ENCODE measurements at regions not wholly inside any gene's neighbourhood (a gene's known extent, or its start where the extent isn't known, plus 50 kb on each side); places are given as distances from the start of the nearest gene placed in this dataset.
"Not testable (repeated sequence)": the region's sequence is repeated elsewhere in the genome, so short reads cannot be mapped to it uniquely, and the experiment has no call there.

DNA sequence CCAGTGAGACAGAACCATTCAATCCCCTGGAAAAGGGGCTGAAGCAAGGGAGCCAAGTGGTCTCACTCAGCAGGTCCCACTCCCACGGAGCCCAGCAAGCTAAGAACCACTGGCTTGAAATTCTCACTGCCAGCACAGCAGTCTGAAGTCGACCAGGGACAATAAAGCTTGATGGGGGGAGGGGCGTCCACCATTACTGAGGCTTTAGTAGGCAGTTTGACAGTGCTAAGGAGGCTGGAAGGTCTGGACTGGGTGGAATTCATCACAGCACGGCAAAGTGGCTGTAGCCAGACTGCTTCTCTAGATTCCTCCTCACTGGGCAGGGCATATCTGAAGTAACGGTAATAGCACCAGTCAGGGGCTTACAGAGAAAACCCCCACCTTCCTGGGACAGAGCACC, 105.4 kb upstream of the GORAB start:
- Histone ChIP-seq H3K4me3 (ENCODE audit: control insufficient read depth in 2 of 3, extremely low read depth in 1 of 3, insufficient read depth in 2 of 3, low read depth in 1 of 3, low read length in 3 of 3) (no peak overlapping the region), H2AFZ (ENCODE audit: control insufficient read depth, low read length) (no peak overlapping the region), H3K9me1 (ENCODE audit: control insufficient read depth, extremely low read depth, insufficient read depth, low read length) (no peaks in the 10 kb centered on the region), H3K9me3 (ENCODE audit: control insufficient read depth, low read depth, low read length) (no peaks in the 10 kb centered on the region), H3K27ac (ENCODE audit: control insufficient read depth, insufficient read depth, low read length) (no peak overlapping the region), H3K79me2 (ENCODE audit: control insufficient read depth, insufficient read depth, low read length) (no peaks in the 10 kb centered on the region), H4K20me1 (ENCODE audit: control insufficient read depth, extremely low read depth, insufficient read depth, low read length) (no peaks in the 10 kb centered on the region), H3K36me3 (ENCODE audit: control insufficient read depth in 2 of 2, extremely low read depth in 1 of 2, insufficient read depth in 2 of 2, low read length in 2 of 2) (no peaks in the 10 kb centered on the region), H3K9ac (ENCODE audit: control insufficient read depth, extremely low read depth, insufficient read depth, low read length) (no peak overlapping the region), H3K27me3 (ENCODE audit: control insufficient read depth, extremely low read depth, insufficient read depth, low read length) (no peaks in the 10 kb centered on the region), H3K4me1 (ENCODE audit: control insufficient read depth, extremely low read depth, insufficient read depth, low read length) (no peaks in the 10 kb centered on the region), H3K4me2 (ENCODE audit: control insufficient read depth, extremely low read depth, insufficient read depth, low read depth, low read length) (no peak overlapping the region)
- FAIRE-seq (no peak), DNase-seq (ENCODE audit: low read depth, low spot score) (no peak)
- dilution Hi-C loops (cut with MboI; ENCODE audit: extremely low pct_ligation_motif_present, low sequenced_read_pairs), result no loop called here
- TF ChIP-seq EZH2 (IDR thresholded peaks at IDR 0.05; ENCODE audit: low read length) (no peak), CTCF (optimal IDR thresholded peaks at IDR 0.05 in 1 of 3, IDR thresholded peaks at IDR 0.05 in 1 of 3, conservative IDR thresholded peaks at IDR 0.05 in 1 of 3; ENCODE audit: extremely low read depth in 1 of 3, insufficient read depth in 2 of 3, low read length in 3 of 3) (no peak)

DNA sequence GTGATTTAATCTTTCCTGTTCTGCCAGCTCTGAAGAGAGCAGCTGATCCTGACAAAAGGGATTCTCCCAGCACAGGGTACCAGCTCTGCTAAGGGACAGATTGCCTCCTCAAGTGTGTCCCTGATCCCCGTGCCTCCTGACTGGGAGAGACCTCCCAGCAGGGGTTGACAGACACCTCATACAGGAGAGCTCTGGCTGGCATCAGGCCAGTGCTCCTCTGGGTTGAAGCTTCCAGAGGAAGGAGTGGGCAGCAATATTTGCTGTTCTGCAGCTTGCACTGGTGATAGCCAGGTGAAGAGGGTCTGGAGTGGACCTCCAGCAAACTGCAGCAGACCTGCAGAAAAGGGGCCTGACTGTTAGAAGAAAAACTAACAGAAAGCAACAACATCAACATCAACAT, 105.0 kb upstream of the GORAB start:
- dilution Hi-C loops (cut with MboI; ENCODE audit: extremely low pct_ligation_motif_present, low sequenced_read_pairs); H3K4me3 ChIP-seq (ENCODE audit: control insufficient read depth in 2 of 3, extremely low read depth in 1 of 3, insufficient read depth in 2 of 3, low read depth in 1 of 3, low read length in 3 of 3); H3K27me3 ChIP-seq (ENCODE audit: control insufficient read depth, extremely low read depth, insufficient read depth, low read length); H4K20me1 ChIP-seq (ENCODE audit: control insufficient read depth, extremely low read depth, insufficient read depth, low read length); H3K79me2 ChIP-seq (ENCODE audit: control insufficient read depth, insufficient read depth, low read length); H2AFZ ChIP-seq (ENCODE audit: control insufficient read depth, low read length); H3K4me2 ChIP-seq (ENCODE audit: control insufficient read depth, extremely low read depth, insufficient read depth, low read depth, low read length); H3K36me3 ChIP-seq (ENCODE audit: control insufficient read depth in 2 of 2, extremely low read depth in 1 of 2, insufficient read depth in 2 of 2, low read length in 2 of 2); H3K9ac ChIP-seq (ENCODE audit: control insufficient read depth, extremely low read depth, insufficient read depth, low read length); FAIRE-seq; H3K4me1 ChIP-seq (ENCODE audit: control insufficient read depth, extremely low read depth, insufficient read depth, low read length); DNase-seq (ENCODE audit: low read depth, low spot score); H3K9me3 ChIP-seq (ENCODE audit: control insufficient read depth, low read depth, low read length); H3K9me1 ChIP-seq (ENCODE audit: control insufficient read depth, extremely low read depth, insufficient read depth, low read length); H3K27ac ChIP-seq (ENCODE audit: control insufficient read depth, insufficient read depth, low read length): not testable (repeated sequence)

GRCh38 chr1:170436928-170437327, 95.0 kb upstream of the GORAB start:
- dilution Hi-C loops (cut with MboI; ENCODE audit: extremely low pct_ligation_motif_present, low sequenced_read_pairs), result no loop called here
- TF ChIP-seq CTCF (optimal IDR thresholded peaks at IDR 0.05 in 1 of 3, IDR thresholded peaks at IDR 0.05 in 1 of 3, conservative IDR thresholded peaks at IDR 0.05 in 1 of 3; ENCODE audit: extremely low read depth in 1 of 3, insufficient read depth in 2 of 3, low read length in 3 of 3), result peak in 1 of 3 experiments; percentile 8
- no peak for TF ChIP-seq EZH2 (IDR thresholded peaks at IDR 0.05; ENCODE audit: low read length)
- no peak overlapping the region for H3K9ac ChIP-seq (ENCODE audit: control insufficient read depth, extremely low read depth, insufficient read depth, low read length)

More at GRCh38 chr1:170436928-170437327, 95.0 kb upstream of the GORAB start:
- no peak for FAIRE-seq
- Histone ChIP-seq H3K27ac (ENCODE audit: control insufficient read depth, insufficient read depth, low read length) (no peak overlapping the region), H3K4me1 (ENCODE audit: control insufficient read depth, extremely low read depth, insufficient read depth, low read length) (no peaks in the 10 kb centered on the region), H2AFZ (ENCODE audit: control insufficient read depth, low read length) (no peak overlapping the region), H3K9me3 (ENCODE audit: control insufficient read depth, low read depth, low read length) (no peaks in the 10 kb centered on the region), H3K4me2 (ENCODE audit: control insufficient read depth, extremely low read depth, insufficient read depth, low read depth, low read length) (no peak overlapping the region), H3K9me1 (ENCODE audit: control insufficient read depth, extremely low read depth, insufficient read depth, low read length) (no peaks in the 10 kb centered on the region), H3K27me3 (ENCODE audit: control insufficient read depth, extremely low read depth, insufficient read depth, low read length) (peaks cover 3% of the 10 kb centered on the region), H3K79me2 (ENCODE audit: control insufficient read depth, insufficient read depth, low read length) (no peaks in the 10 kb centered on the region), H3K4me3 (ENCODE audit: control insufficient read depth in 2 of 3, extremely low read depth in 1 of 3, insufficient read depth in 2 of 3, low read depth in 1 of 3, low read length in 3 of 3) (no peak overlapping the region), H3K36me3 (ENCODE audit: control insufficient read depth in 2 of 2, extremely low read depth in 1 of 2, insufficient read depth in 2 of 2, low read length in 2 of 2) (no peaks in the 10 kb centered on the region), H4K20me1 (ENCODE audit: control insufficient read depth, extremely low read depth, insufficient read depth, low read length) (no peaks in the 10 kb centered on the region)
- DNase-seq (ENCODE audit: low read depth, low spot score), result no peak

All from keratinocyte (primary cell).